ENCODE measurements at regions not wholly inside any gene's neighbourhood (a gene's known extent, or its start where the extent isn't known, plus 50 kb on each side); places are given as distances from the start of the nearest gene placed in this dataset.

- H3K79me2 ChIP-seq (replicated peaks; ENCODE audit: insufficient read depth, low read length), result no peaks in the 10 kb centered on the region
Observed at GRCh38 chr2:16246281-16246850, 306.0 kb downstream of the MYCN start.

GRCh38 chr2:16245481-16246054 is 305.2 kb downstream of the MYCN start:
- no peaks in the 10 kb centered on the region for H3F3A ChIP-seq (ENCODE audit: insufficient read depth, low read length, poor library complexity, severe bottlenecking)
- no peak overlapping the region for H3K4me3 ChIP-seq (ENCODE audit: low read length)
- no peak overlapping the region for H2AFZ ChIP-seq (ENCODE audit: low read depth, low read length)
- no peaks in the 10 kb centered on the region for H3K79me2 ChIP-seq (replicated peaks; ENCODE audit: insufficient read depth, low read length)
- no peaks in the 10 kb centered on the region for H3K27me3 ChIP-seq (ENCODE audit: insufficient read depth, low read depth, low read length)
- no peaks in the 10 kb centered on the region for H4K20me1 ChIP-seq (ENCODE audit: insufficient read depth)
- no peak overlapping the region for H3K9ac ChIP-seq (ENCODE audit: low read length)
- H3K4me2 ChIP-seq (ENCODE audit: low read length), result no peak overlapping the region
- no peak overlapping the region for H3K27ac ChIP-seq (ENCODE audit: low read length)
- H3K9me3 ChIP-seq (ENCODE audit: low read length), result no peaks in the 10 kb centered on the region
- no peaks in the 10 kb centered on the region for H3K9me2 ChIP-seq (ENCODE audit: insufficient read depth, low read length)
- H3K36me3 ChIP-seq (ENCODE audit: insufficient read depth, low read length), result no peaks in the 10 kb centered on the region
- no peak for TF ChIP-seq MXI1 (conservative IDR thresholded peaks at IDR 0.05; ENCODE audit: poor library complexity, severe bottlenecking)
- TF ChIP-seq TAF1 (IDR thresholded peaks at IDR 0.05; ENCODE audit: low read depth), result no peak
- no peak for TF ChIP-seq EP300 (conservative IDR thresholded peaks at IDR 0.05; ENCODE audit: poor library complexity, severe bottlenecking)
- no peak for TF ChIP-seq REST (IDR thresholded peaks at IDR 0.05; ENCODE audit: borderline replicate concordance)
- no peak for TF ChIP-seq EZH2 (IDR thresholded peaks at IDR 0.05; ENCODE audit: borderline replicate concordance, insufficient read depth, low read length, poor library complexity, severe bottlenecking)
- no peak for TF ChIP-seq SMC3 (conservative IDR thresholded peaks at IDR 0.05; ENCODE audit: poor library complexity)
- TF ChIP-seq POLR2AphosphoS5 (IDR thresholded peaks at IDR 0.05), result no peak

More at GRCh38 chr2:16246281-16246850, 306.0 kb downstream of the MYCN start:
- Histone ChIP-seq H4K20me1 (ENCODE audit: insufficient read depth) (no peaks in the 10 kb centered on the region), H3K36me3 (ENCODE audit: insufficient read depth, low read length) (no peaks in the 10 kb centered on the region), H3K9ac (ENCODE audit: low read length) (no peak overlapping the region), H2AFZ (ENCODE audit: low read depth, low read length) (no peak overlapping the region), H3K27me3 (ENCODE audit: insufficient read depth, low read depth, low read length) (no peaks in the 10 kb centered on the region), H3F3A (ENCODE audit: insufficient read depth, low read length, poor library complexity, severe bottlenecking) (no peaks in the 10 kb centered on the region), H3K4me2 (ENCODE audit: low read length) (no peak overlapping the region), H3K27ac (ENCODE audit: low read length) (no peak overlapping the region), H3K9me2 (ENCODE audit: insufficient read depth, low read length) (no peaks in the 10 kb centered on the region), H3K4me3 (ENCODE audit: low read length) (no peak overlapping the region), H3K9me3 (ENCODE audit: low read length) (no peaks in the 10 kb centered on the region)
- TF ChIP-seq EZH2 (IDR thresholded peaks at IDR 0.05; ENCODE audit: borderline replicate concordance, insufficient read depth, low read length, poor library complexity, severe bottlenecking) (no peak), REST (IDR thresholded peaks at IDR 0.05; ENCODE audit: borderline replicate concordance) (no peak), EP300 (conservative IDR thresholded peaks at IDR 0.05; ENCODE audit: poor library complexity, severe bottlenecking) (no peak), RAD21 (conservative IDR thresholded peaks at IDR 0.05) (no peak), TAF1 (IDR thresholded peaks at IDR 0.05; ENCODE audit: low read depth) (no peak), MXI1 (conservative IDR thresholded peaks at IDR 0.05; ENCODE audit: poor library complexity, severe bottlenecking) (no peak), SMC3 (conservative IDR thresholded peaks at IDR 0.05; ENCODE audit: poor library complexity) (no peak), POLR2AphosphoS5 (IDR thresholded peaks at IDR 0.05) (no peak), CTCF (IDR thresholded peaks at IDR 0.05; ENCODE audit: poor library complexity, severe bottlenecking) (no peak)
